ENCODE measurements at regions not wholly inside any gene's neighbourhood (a gene's known extent, or its start where the extent isn't known, plus 50 kb on each side); places are given as distances from the start of the nearest gene placed in this dataset.

DNA sequence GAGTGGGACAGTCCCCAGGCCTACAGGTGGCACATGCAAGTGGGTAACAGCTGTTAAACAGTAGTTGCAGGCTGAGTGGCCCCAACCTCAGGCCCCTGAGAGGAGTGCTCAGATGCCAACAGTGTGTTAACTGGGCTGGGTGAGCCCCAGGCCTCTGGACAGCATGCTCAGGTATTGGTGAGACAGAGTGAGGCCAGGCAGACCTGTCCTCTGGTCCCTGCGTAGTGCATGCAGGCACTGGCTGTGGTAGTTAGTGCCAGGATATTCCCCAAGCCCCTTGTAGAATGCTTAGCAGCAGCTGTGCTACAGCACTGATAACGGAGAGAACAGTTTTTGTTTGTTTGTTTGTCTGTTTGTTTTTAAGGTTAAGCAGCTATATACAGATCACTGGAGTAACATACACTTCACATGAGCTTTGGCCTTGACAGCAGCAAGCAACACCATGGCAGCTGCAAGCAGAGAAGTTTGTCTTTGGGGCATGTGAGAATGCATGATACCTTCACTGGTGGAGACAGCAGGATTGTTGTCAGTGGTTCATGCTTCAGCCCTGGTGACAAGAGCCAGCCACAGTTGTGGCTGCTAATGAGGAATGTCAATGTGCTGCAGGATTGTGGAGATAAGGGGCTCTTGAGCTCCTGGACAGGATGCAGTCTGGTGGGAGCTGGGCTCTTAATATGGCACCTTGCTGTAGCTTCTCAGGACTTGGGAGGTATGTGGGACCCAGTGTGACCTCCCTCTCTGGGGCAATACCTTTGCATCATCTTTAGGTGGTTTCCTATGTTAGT is 614.4 kb downstream of the CDH11 start:
- no peaks in the 10 kb centered on the region for H4K20me1 ChIP-seq (ENCODE audit: control insufficient read depth, insufficient read depth)
- H3K9me3 ChIP-seq (replicated peaks; ENCODE audit: control insufficient read depth, insufficient read depth, low read length), result no peaks in the 10 kb centered on the region
- FAIRE-seq, result no peak
- WGBS (ENCODE audit: insufficient coverage, insufficient replicate concordance, low lambda C conversion rate, missing lambda C conversion rate), result 3% methylated on average over 2 of the region's 2 CpGs
- RAD21 ChIA-PET (ENCODE audit: unreplicated experiment), result no interaction called here
- no peak for TF ChIP-seq USF1 (IDR thresholded peaks at IDR 0.05; ENCODE audit: borderline replicate concordance, extremely low read length, insufficient read depth, low read depth, low read length)
- no peak for TF ChIP-seq MXI1 (IDR thresholded peaks at IDR 0.05; ENCODE audit: low read depth, low read length)
- no peaks in the 10 kb centered on the region for H3K79me2 ChIP-seq (ENCODE audit: control insufficient read depth, insufficient read depth, low read length)
- CTCF ChIA-PET, result no interaction called here
- H3K4me2 ChIP-seq (ENCODE audit: control insufficient read depth, insufficient read depth), result no peak overlapping the region
- in situ Hi-C loops (cut with MboI), result no loop called here
- no peak for DNase-seq (ENCODE audit: low read depth, low spot score)
- no peaks in the 10 kb centered on the region for H3K36me3 ChIP-seq (ENCODE audit: control insufficient read depth in 2 of 2, insufficient read depth in 2 of 2, low read length in 1 of 2)
- no peak overlapping the region for H3K27ac ChIP-seq (ENCODE audit: control insufficient read depth, insufficient read depth)
- intact Hi-C loops (cut with micrococcal nuclease; ENCODE audit: unreplicated experiment), result no loop called here
- H3K4me3 ChIP-seq, result no peak overlapping the region
- no peak for ATAC-seq
- POLR2A ChIA-PET, result no interaction called here
- SMC1A ChIA-PET (ENCODE audit: uncharacterized antibody, unreplicated experiment), result no interaction called here
- no peak overlapping the region for H3K9ac ChIP-seq (ENCODE audit: control insufficient read depth, insufficient read depth, low read length)
- H3K4me1 ChIP-seq (ENCODE audit: control insufficient read depth, insufficient read depth, low read length), result no peaks in the 10 kb centered on the region
- H3K27me3 ChIP-seq (replicated peaks in 1 of 2; ENCODE audit: control insufficient read depth in 2 of 2, insufficient read depth in 2 of 2, low read length in 1 of 2), result no peaks in the 10 kb centered on the region
- H2AFZ ChIP-seq (ENCODE audit: control insufficient read depth, low read depth, low read length), result no peak overlapping the region
- no TSS peak for BruUV-seq (replicated peaks)

- H3K36me3 ChIP-seq (ENCODE audit: control insufficient read depth in 2 of 2, insufficient read depth in 2 of 2, low read length in 1 of 2), result no peaks in the 10 kb centered on the region
- DNase-seq (ENCODE audit: low read depth, low spot score), result no peak
- no peak for ATAC-seq
- no peak overlapping the region for H3K4me2 ChIP-seq (ENCODE audit: control insufficient read depth, insufficient read depth)
- WGBS (ENCODE audit: insufficient coverage, insufficient replicate concordance, low lambda C conversion rate, missing lambda C conversion rate), result 36% methylated on average over 1 of the region's 1 CpG
- no peak overlapping the region for H3K27ac ChIP-seq (ENCODE audit: control insufficient read depth, insufficient read depth)
- H3K79me2 ChIP-seq (ENCODE audit: control insufficient read depth, insufficient read depth, low read length), result no peaks in the 10 kb centered on the region
- no peak overlapping the region for H2AFZ ChIP-seq (ENCODE audit: control insufficient read depth, low read depth, low read length)
- intact Hi-C loops (cut with micrococcal nuclease; ENCODE audit: unreplicated experiment) (no loop called here), in situ Hi-C loops (cut with MboI) (no loop called here)
- ChIA-PET SMC1A (ENCODE audit: uncharacterized antibody, unreplicated experiment) (interaction anchor here (1.0 kb wide), 1 partner anchor 24 kb away, joined by 3 read pairs; no protein-coding TSS in a partner anchor), RAD21 (ENCODE audit: unreplicated experiment) (no interaction called here), CTCF (no interaction called here), POLR2A (no interaction called here)
- H3K9ac ChIP-seq (ENCODE audit: control insufficient read depth, insufficient read depth, low read length), result no peak overlapping the region
- no peak for FAIRE-seq
- H3K4me3 ChIP-seq, result no peak overlapping the region
- BruUV-seq (replicated peaks), result no TSS peak
- H4K20me1 ChIP-seq (ENCODE audit: control insufficient read depth, insufficient read depth), result no peaks in the 10 kb centered on the region
- H3K9me3 ChIP-seq (replicated peaks; ENCODE audit: control insufficient read depth, insufficient read depth, low read length), result no peaks in the 10 kb centered on the region
- no peaks in the 10 kb centered on the region for H3K27me3 ChIP-seq (replicated peaks in 1 of 2; ENCODE audit: control insufficient read depth in 2 of 2, insufficient read depth in 2 of 2, low read length in 1 of 2)
- no peaks in the 10 kb centered on the region for H3K4me1 ChIP-seq (ENCODE audit: control insufficient read depth, insufficient read depth, low read length)
- TF ChIP-seq MYC (IDR thresholded peaks at IDR 0.05; ENCODE audit: insufficient read depth, insufficient read length, insufficient replicate concordance, low read length, severe bottlenecking) (no peak), CREB1 (IDR thresholded peaks at IDR 0.05; ENCODE audit: low read depth) (no peak), SKIL (IDR thresholded peaks at IDR 0.05; ENCODE audit: low read depth, poor library complexity, severe bottlenecking) (no peak), SRF (IDR thresholded peaks at IDR 0.05; ENCODE audit: low read depth in 2 of 2, low read length in 2 of 2) (no peak), SUPT20H (IDR thresholded peaks at IDR 0.05; ENCODE audit: borderline replicate concordance, control insufficient read depth, low read depth, low read length) (no peak), CREM (IDR thresholded peaks at IDR 0.05; ENCODE audit: low read depth) (no peak), CEBPZ (IDR thresholded peaks at IDR 0.05; ENCODE audit: low read depth, low read length) (no peak), ZNF217 (IDR thresholded peaks at IDR 0.05) (no peak)
Measured at GRCh38 chr16:64499211-64499610, 622.7 kb downstream of the CDH11 start.
